Cardiac fibroblast (primary cell): ENCODE measurements at regions not wholly inside any gene's neighbourhood (a gene's known extent, or its start where the extent isn't known, plus 50 kb on each side); places are given as distances from the start of the nearest gene placed in this dataset.

ENCODE experiments used
- DNase-seq, 2 donors: peaks; one replicate each; pipeline versions ENCODE4 v3.0.0 to v3.0.0-alpha.2; 2010; ENCODE audit warnings: low read depth in 2 of 2
- H3K4me3 ChIP-seq, 2 donors: replicated peaks in 1 of 2; 1 replicate in 1 of 2; 2 replicates in 1 of 2; pipeline ENCODE4 v1.5.1; 2011; ENCODE audit warnings: low read depth in 2 of 2, low read length in 2 of 2, mild to moderate bottlenecking in 2 of 2, moderate library complexity in 1 of 2
- CTCF ChIP-seq: IDR thresholded peaks from one replicate; pipeline ENCODE4 v1.5.1; 2011; ENCODE audit warnings: low read depth, mild to moderate bottlenecking, low read length, inconsistent platforms

- no peak for DNase-seq
- no peak overlapping the region for H3K4me3 ChIP-seq
- TF ChIP-seq CTCF = no peak
Measured at GRCh38 chr14:98599082-98599481, 672.9 kb downstream of the BCL11B start.

- no peak for TF ChIP-seq CTCF
- DNase-seq = no peak
- no peak overlapping the region for H3K4me3 ChIP-seq
Measured at GRCh38 chr14:98602983-98603382, 669.0 kb downstream of the BCL11B start.

- no peak overlapping the region for H3K4me3 ChIP-seq
- DNase-seq = no peak
- TF ChIP-seq CTCF = no peak
Measured at GRCh38 chr14:98605043-98605442, 667.0 kb downstream of the BCL11B start.

- no peak for TF ChIP-seq CTCF
- DNase-seq = no peak
- no peak overlapping the region for H3K4me3 ChIP-seq
Measured at GRCh38 chr14:98606041-98606640, 665.9 kb downstream of the BCL11B start.

- TF ChIP-seq CTCF = no peak
- DNase-seq = no peak
- H3K4me3 ChIP-seq = no peak overlapping the region
Measured at GRCh38 chr14:98606816-98607215, 665.2 kb downstream of the BCL11B start.

GRCh38 chr14:98607341-98607910 is 664.6 kb downstream of the BCL11B start:
- no peak for TF ChIP-seq CTCF
- no peak overlapping the region for H3K4me3 ChIP-seq

More at GRCh38 chr14:98607341-98607910, 664.6 kb downstream of the BCL11B start:
- DNase-seq = no peak
